Left forelimb (tissue), 1 donor: ENCODE measurements at regions not wholly inside any gene's neighbourhood (a gene's known extent, or its start where the extent isn't known, plus 50 kb on each side); places are given as distances from the start of the nearest gene placed in this dataset.

Experiments used
- DNase-seq: peaks from one replicate; pipeline ENCODE4 v3.0.0-alpha.2; 2018; ENCODE audit warnings: low spot score

GRCh38 chr16:62977876-62978275 lies 941.6 kb upstream of the CDH8 start:
- DNase-seq: no peak

- DNase-seq: no peak
These were observed 938.2 kb upstream of the CDH8 start for GRCh38 chr16:62974424-62974823.

- no peak for DNase-seq
These were observed 934.6 kb upstream of the CDH8 start for GRCh38 chr16:62970851-62971250.

GRCh38 chr16:62969711-62970318 lies 933.6 kb upstream of the CDH8 start:
- DNase-seq: no peak

- no peak for DNase-seq
These were observed 931.4 kb upstream of the CDH8 start for GRCh38 chr16:62967611-62968010.

- DNase-seq: no peak
These were observed 930.9 kb upstream of the CDH8 start for GRCh38 chr16:62967163-62967562.

- no peak for DNase-seq
These were observed 930.4 kb upstream of the CDH8 start for GRCh38 chr16:62966626-62967025.

GRCh38 chr16:62965831-62966230 lies 929.6 kb upstream of the CDH8 start:
- no peak for DNase-seq

GRCh38 chr16:62963846-62964245 lies 927.6 kb upstream of the CDH8 start:
- DNase-seq: no peak

- DNase-seq: no peak
These were observed 918.8 kb upstream of the CDH8 start for GRCh38 chr16:62955033-62955349.

- DNase-seq: no peak
These were observed 918.1 kb upstream of the CDH8 start for GRCh38 chr16:62954144-62955032.

- DNase-seq: no peak
These were observed 914.1 kb upstream of the CDH8 start for GRCh38 chr16:62950351-62950750.

GRCh38 chr16:62940569-62940968 lies 904.3 kb upstream of the CDH8 start:
- no peak for DNase-seq

GRCh38 chr16:62939687-62940086 lies 903.4 kb upstream of the CDH8 start:
- DNase-seq: no peak

GRCh38 chr16:62933929-62934328 lies 897.7 kb upstream of the CDH8 start:
- DNase-seq: no peak

GRCh38 chr16:62929593-62929992 lies 893.4 kb upstream of the CDH8 start:
- DNase-seq: no peak

GRCh38 chr16:62927122-62927521 lies 890.9 kb upstream of the CDH8 start:
- no peak for DNase-seq

GRCh38 chr16:62926121-62926801 lies 890.0 kb upstream of the CDH8 start:
- DNase-seq: no peak

- no peak for DNase-seq
These were observed 885.7 kb upstream of the CDH8 start for GRCh38 chr16:62921904-62922303.

- no peak for DNase-seq
These were observed 877.7 kb upstream of the CDH8 start for GRCh38 chr16:62913924-62914323.

GRCh38 chr16:62913333-62913732 lies 877.1 kb upstream of the CDH8 start:
- no peak for DNase-seq

- DNase-seq: no peak
These were observed 873.4 kb upstream of the CDH8 start for GRCh38 chr16:62909597-62909996.

- DNase-seq: no peak
These were observed 871.3 kb upstream of the CDH8 start for GRCh38 chr16:62907562-62907961.
